K562 (cell line): ENCODE measurements at regions not wholly inside any gene's neighbourhood (a gene's known extent, or its start where the extent isn't known, plus 50 kb on each side); places are given as distances from the start of the nearest gene placed in this dataset.
A peak's percentile ranks its signal among the peaks of the same experiment; 100 is the strongest.

Source experiments
- ATAC-seq: fragments of 200-7000 bp; cut with Tn5 transposase; 3 replicates; pipeline ENCODE4 v1.9.1; 2020; ENCODE audit warnings: moderate library complexity
- BruUV-seq: library from RNA; stranded (reverse); fragments of 400-500 nt; replicated peaks from 2 replicates; lab custom pipeline; 2021; lab: Mats Ljungman, UMichigan
- CTCF ChIA-PET: fragments of 300-600 bp; formaldehyde crosslinking; extraction: SDS; loops from one replicate; lab custom pipeline; 2021; ENCODE audit warnings: low intra/inter-chr PET ratio; lab: Yijun Ruan, JAX
- POLR2A ChIA-PET: fragments of 300-600, 350-650 bp; sonication (Branson Sonifier 250); formaldehyde crosslinking; extraction: SDS; loops from one replicate; lab custom pipeline; 2021; ENCODE audit warnings: antibody characterized with exemption, inconsistent platforms; lab: Yijun Ruan, JAX
- DNase-seq, 4 experiments: peaks; one replicate each; pipeline versions ENCODE4 v3.0.0 to v3.0.0-alpha.2; 2011 to 2018; ENCODE audit warnings: low spot score in 3 of 4, mixed read lengths in 3 of 4; ENCODE audit errors: extremely low read depth in 1 of 4
- FAIRE-seq: peaks from 2 replicates; lab custom pipeline; 2011; peaks lifted over from hg19 to GRCh38; lab: Jason Lieb, UNC
- H2AFZ ChIP-seq: 2 replicates; pipeline ENCODE4 v1.6.0; 2011; ENCODE audit warnings: low read depth, low read length, control low read depth, inconsistent platforms
- H3K27ac ChIP-seq: fragments of 200-600 bp; 3 replicates; pipeline ENCODE4 v1.8.0; 2011; ENCODE audit warnings: low read depth, mild to moderate bottlenecking, control low read depth, inconsistent platforms, low read length, moderate library complexity, mixed read lengths; ENCODE audit errors: extremely low read depth
- H3K27me3 ChIP-seq, 2 experiments: fragments of 300-600 bp in 1 of 2; 2 replicates in 1 of 2; 3 replicates in 1 of 2; pipeline versions ENCODE4 v1.6.0 to v1.8.0; 2011; ENCODE audit warnings: inconsistent platforms in 2 of 2, low read length in 2 of 2, mild to moderate bottlenecking in 1 of 2, mixed read lengths in 1 of 2, moderate library complexity in 1 of 2; ENCODE audit not compliant: control insufficient read depth in 2 of 2, insufficient read depth in 2 of 2
- H3K36me3 ChIP-seq: fragments of 300-600 bp; 3 replicates; pipeline ENCODE4 v1.8.0; 2011; ENCODE audit warnings: mild to moderate bottlenecking, low read length, inconsistent platforms; ENCODE audit not compliant: control insufficient read depth, insufficient read depth
- H3K4me1 ChIP-seq, 2 experiments: fragments of 200-600 bp in 1 of 2; replicated peaks in 1 of 2; 2 replicates in 1 of 2; 3 replicates in 1 of 2; pipeline versions ENCODE4 v1.5.1 to v1.8.0; 2011; ENCODE audit warnings: inconsistent platforms in 2 of 2, low read length in 2 of 2, mild to moderate bottlenecking in 1 of 2, mixed read lengths in 1 of 2, moderate library complexity in 1 of 2; ENCODE audit not compliant: control insufficient read depth in 2 of 2, insufficient read depth in 2 of 2
- H3K4me2 ChIP-seq: 2 replicates; pipeline ENCODE4 v1.6.1; 2011; ENCODE audit warnings: low read length, control low read depth, inconsistent platforms, mixed read lengths; ENCODE audit not compliant: insufficient read depth
- H3K4me3 ChIP-seq: fragments of 200-600 bp; sonication (generic), shearing (Covaris generic); 2 replicates; pipeline ENCODE4 v1.5.1; 2016; ENCODE audit warnings: control low read depth, inconsistent platforms
- H3K79me2 ChIP-seq: fragments of 200-600 bp; 3 replicates; pipeline ENCODE4 v1.8.0; 2011; ENCODE audit warnings: low read length, inconsistent platforms; ENCODE audit not compliant: control insufficient read depth, insufficient read depth
- H3K9ac ChIP-seq, 2 experiments: 2 replicates each; pipeline versions ENCODE4 v1.6.0 to v1.6.1; 2011; ENCODE audit warnings: low read depth in 2 of 2, low read length in 2 of 2, control low read depth in 1 of 2, inconsistent platforms in 1 of 2, mild to moderate bottlenecking in 1 of 2, mixed read lengths in 1 of 2; ENCODE audit not compliant: insufficient read depth in 1 of 2
- H3K9me1 ChIP-seq: one replicate; pipeline ENCODE4 v1.6.0; 2011; ENCODE audit warnings: inconsistent platforms, mild to moderate bottlenecking, low read length, moderate library complexity; ENCODE audit not compliant: control insufficient read depth, insufficient read depth
- H3K9me3 ChIP-seq: replicated peaks from 2 replicates; pipeline ENCODE4 v1.5.1; 2011; ENCODE audit warnings: low read depth, low read length, inconsistent platforms; ENCODE audit not compliant: control insufficient read depth, insufficient read depth
- H4K20me1 ChIP-seq: replicated peaks from 2 replicates; pipeline ENCODE4 v1.6.1; 2011; ENCODE audit warnings: low read length, inconsistent platforms, mixed read lengths; ENCODE audit not compliant: control insufficient read depth, insufficient read depth
- CBFA2T2 ChIP-seq: fragments of 450-650 bp; conservative IDR thresholded peaks from 2 replicates; pipeline ENCODE4 v1.6.1; 2017; ENCODE audit warnings: mild to moderate bottlenecking
- MTA3 ChIP-seq: fragments of 450-650 bp; formaldehyde crosslinking; IDR thresholded peaks from 2 replicates; pipeline ENCODE4 v1.6.1; 2017; ENCODE audit warnings: mild to moderate bottlenecking, borderline replicate concordance
- NUFIP1 ChIP-seq: fragments of 450-650 bp; IDR thresholded peaks from 2 replicates; pipeline ENCODE4 v1.6.1; 2018; ENCODE audit not compliant: partially characterized antibody
- SAP30 ChIP-seq: fragments of 200-600 bp; sonication (generic); IDR thresholded peaks from 2 replicates; pipeline ENCODE4 v1.6.1; 2012; ENCODE audit warnings: borderline replicate concordance, low read depth, mild to moderate bottlenecking, moderate library complexity, low read length, control low read depth, inconsistent platforms; ENCODE audit not compliant: insufficient read depth, poor library complexity, severe bottlenecking
- SRSF1 ChIP-seq: fragments of 200-400 bp; formaldehyde crosslinking; IDR thresholded peaks from 2 replicates; pipeline ENCODE4 v1.6.1; 2017; ENCODE audit warnings: mild to moderate bottlenecking, low read depth, low read length, moderate library complexity
- WGBS: fragments of 100-300 bp; shearing (Covaris generic); methylation state at CpG from one replicate; pipeline ENCODE4 v1.1.6; 2016; ENCODE audit warnings: low coverage, mixed read lengths; ENCODE audit not compliant: insufficient coverage; ENCODE audit errors: missing lambda C conversion rate; 5-methylcytosine and 5-hydroxymethylcytosine counted together
- in situ Hi-C: fragments of 300-500 bp; cut with MboI; formaldehyde crosslinking; loops from 4 replicates; pipeline ENCODE4 v1.15.0; 2018; ENCODE audit warnings: inconsistent platforms, mixed read lengths
- intact Hi-C: fragments of 100-400 bp; cut with micrococcal nuclease; formaldehyde crosslinking; loops from 2 replicates; pipeline ENCODE4 v1.14.2; 2022
- TF ChIP-seq, protein P1 (sequence below): sonication (generic); formaldehyde crosslinking; IDR thresholded peaks from 2 replicates; pipeline ENCODE4 v1.8.0; 2023; ENCODE audit warnings: mild to moderate bottlenecking, missing genetic modification reagents
- TF ChIP-seq, protein P2 (sequence below): fragments of 250-450 bp; sonication (Bioruptor Pico); IDR thresholded peaks from 2 replicates; pipeline ENCODE4 v1.9.0; 2021; ENCODE audit warnings: mild to moderate bottlenecking
- TF ChIP-seq, protein P3 (sequence below): fragments of 450-650 bp; formaldehyde crosslinking; IDR thresholded peaks from 2 replicates; pipeline ENCODE4 v1.4.0; 2020; ENCODE audit warnings: mild to moderate bottlenecking, moderate library complexity

DNA sequence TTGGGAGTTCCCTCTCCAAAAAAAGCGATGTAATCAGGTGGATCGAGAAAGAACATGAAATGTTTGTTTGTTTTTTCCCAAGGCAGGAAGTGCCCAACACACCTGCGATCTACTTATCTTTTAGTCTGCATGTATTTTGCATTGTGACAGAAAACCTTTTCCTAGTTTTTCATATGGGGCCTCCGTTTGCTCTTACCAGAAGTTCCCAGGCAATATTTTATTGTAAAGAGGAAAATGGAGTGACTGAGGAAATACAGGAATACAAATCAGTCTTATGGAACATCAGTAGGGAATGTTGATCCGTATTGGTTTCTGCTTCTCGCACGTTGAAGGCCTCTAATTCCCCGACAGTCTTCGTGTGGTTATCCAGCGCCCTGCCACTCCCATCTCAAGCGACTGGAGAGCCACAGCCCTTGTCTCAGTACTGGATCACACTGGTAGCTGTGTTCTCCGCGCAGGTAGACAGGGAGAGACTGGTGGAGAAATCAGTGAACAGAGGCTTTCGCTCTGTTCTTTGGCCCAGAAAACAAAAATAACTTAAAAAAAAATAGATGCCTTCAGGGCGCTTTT, 107.4 kb downstream of the TRIM27 start:
- peak overlapping the region; percentile 69 to 87; a peak in 3 of 4 replicates for H3K9ac ChIP-seq
- WGBS: 9% methylated on average over 15 of the region's 15 CpGs
- BruUV-seq: no TSS peak
- peak overlapping the region; percentile 93 for H3K4me2 ChIP-seq
- intact Hi-C loops (loop anchor here (2.0 to 10.0 kb wide), 2 partner anchors 22 to 322 kb away; no protein-coding TSS in a partner anchor), in situ Hi-C loops (no loop called here)
- no peaks in the 10 kb centered on the region for H3K9me3 ChIP-seq
- POLR2A ChIA-PET: interaction anchor here (1.3 to 2.0 kb wide), 7 partner anchors 8 to 189 kb away, joined by 3 to 13 read pairs (median 8); partner anchors contain the start of gene ZNF311
- DNase-seq (peak in 2 of 4 experiments; percentile 51 to 65), ATAC-seq (peak; percentile 69), FAIRE-seq (no peak)
- H3K36me3 ChIP-seq: no peaks in the 10 kb centered on the region
- peak overlapping the region; percentile 45 for H3K4me3 ChIP-seq
- CTCF ChIA-PET: no interaction called here
- H3K79me2 ChIP-seq: no peaks in the 10 kb centered on the region
- no peaks in the 10 kb centered on the region for H3K27me3 ChIP-seq
- no peaks in the 10 kb centered on the region for H4K20me1 ChIP-seq
- peak overlapping the region; percentile 59 for H3K27ac ChIP-seq
- H3K4me1 ChIP-seq: peaks cover 9 to 11% of the 10 kb centered on the region in 2 experiments; a peak in 4 of 5 replicates
- peak overlapping the region; percentile 77 for H2AFZ ChIP-seq
- H3K9me1 ChIP-seq: no peaks in the 10 kb centered on the region
- TF ChIP-seq, protein P1, sequence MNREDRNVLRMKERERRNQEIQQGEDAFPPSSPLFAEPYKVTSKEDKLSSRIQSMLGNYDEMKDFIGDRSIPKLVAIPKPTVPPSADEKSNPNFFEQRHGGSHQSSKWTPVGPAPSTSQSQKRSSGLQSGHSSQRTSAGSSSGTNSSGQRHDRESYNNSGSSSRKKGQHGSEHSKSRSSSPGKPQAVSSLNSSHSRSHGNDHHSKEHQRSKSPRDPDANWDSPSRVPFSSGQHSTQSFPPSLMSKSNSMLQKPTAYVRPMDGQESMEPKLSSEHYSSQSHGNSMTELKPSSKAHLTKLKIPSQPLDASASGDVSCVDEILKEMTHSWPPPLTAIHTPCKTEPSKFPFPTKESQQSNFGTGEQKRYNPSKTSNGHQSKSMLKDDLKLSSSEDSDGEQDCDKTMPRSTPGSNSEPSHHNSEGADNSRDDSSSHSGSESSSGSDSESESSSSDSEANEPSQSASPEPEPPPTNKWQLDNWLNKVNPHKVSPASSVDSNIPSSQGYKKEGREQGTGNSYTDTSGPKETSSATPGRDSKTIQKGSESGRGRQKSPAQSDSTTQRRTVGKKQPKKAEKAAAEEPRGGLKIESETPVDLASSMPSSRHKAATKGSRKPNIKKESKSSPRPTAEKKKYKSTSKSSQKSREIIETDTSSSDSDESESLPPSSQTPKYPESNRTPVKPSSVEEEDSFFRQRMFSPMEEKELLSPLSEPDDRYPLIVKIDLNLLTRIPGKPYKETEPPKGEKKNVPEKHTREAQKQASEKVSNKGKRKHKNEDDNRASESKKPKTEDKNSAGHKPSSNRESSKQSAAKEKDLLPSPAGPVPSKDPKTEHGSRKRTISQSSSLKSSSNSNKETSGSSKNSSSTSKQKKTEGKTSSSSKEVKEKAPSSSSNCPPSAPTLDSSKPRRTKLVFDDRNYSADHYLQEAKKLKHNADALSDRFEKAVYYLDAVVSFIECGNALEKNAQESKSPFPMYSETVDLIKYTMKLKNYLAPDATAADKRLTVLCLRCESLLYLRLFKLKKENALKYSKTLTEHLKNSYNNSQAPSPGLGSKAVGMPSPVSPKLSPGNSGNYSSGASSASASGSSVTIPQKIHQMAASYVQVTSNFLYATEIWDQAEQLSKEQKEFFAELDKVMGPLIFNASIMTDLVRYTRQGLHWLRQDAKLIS (CRISPR knock-in tag): 0 out of 2 replicates have a peak, but pooled peaks have one; percentile 62
- no peak for TF ChIP-seq NUFIP1
- TF ChIP-seq MTA3: no peak
- no peak for TF ChIP-seq CBFA2T2
- TF ChIP-seq, protein P2, sequence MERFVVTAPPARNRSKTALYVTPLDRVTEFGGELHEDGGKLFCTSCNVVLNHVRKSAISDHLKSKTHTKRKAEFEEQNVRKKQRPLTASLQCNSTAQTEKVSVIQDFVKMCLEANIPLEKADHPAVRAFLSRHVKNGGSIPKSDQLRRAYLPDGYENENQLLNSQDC (CRISPR knock-in tag): no peak
- TF ChIP-seq SAP30: peak; percentile 16
- TF ChIP-seq, protein P3, sequence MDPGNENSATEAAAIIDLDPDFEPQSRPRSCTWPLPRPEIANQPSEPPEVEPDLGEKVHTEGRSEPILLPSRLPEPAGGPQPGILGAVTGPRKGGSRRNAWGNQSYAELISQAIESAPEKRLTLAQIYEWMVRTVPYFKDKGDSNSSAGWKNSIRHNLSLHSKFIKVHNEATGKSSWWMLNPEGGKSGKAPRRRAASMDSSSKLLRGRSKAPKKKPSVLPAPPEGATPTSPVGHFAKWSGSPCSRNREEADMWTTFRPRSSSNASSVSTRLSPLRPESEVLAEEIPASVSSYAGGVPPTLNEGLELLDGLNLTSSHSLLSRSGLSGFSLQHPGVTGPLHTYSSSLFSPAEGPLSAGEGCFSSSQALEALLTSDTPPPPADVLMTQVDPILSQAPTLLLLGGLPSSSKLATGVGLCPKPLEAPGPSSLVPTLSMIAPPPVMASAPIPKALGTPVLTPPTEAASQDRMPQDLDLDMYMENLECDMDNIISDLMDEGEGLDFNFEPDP (CRISPR knock-in tag): no peak
- TF ChIP-seq SRSF1: no peak
